ENCODE measurements at regions not wholly inside any gene's neighbourhood (a gene's known extent, or its start where the extent isn't known, plus 50 kb on each side); places are given as distances from the start of the nearest gene placed in this dataset.

DNA sequence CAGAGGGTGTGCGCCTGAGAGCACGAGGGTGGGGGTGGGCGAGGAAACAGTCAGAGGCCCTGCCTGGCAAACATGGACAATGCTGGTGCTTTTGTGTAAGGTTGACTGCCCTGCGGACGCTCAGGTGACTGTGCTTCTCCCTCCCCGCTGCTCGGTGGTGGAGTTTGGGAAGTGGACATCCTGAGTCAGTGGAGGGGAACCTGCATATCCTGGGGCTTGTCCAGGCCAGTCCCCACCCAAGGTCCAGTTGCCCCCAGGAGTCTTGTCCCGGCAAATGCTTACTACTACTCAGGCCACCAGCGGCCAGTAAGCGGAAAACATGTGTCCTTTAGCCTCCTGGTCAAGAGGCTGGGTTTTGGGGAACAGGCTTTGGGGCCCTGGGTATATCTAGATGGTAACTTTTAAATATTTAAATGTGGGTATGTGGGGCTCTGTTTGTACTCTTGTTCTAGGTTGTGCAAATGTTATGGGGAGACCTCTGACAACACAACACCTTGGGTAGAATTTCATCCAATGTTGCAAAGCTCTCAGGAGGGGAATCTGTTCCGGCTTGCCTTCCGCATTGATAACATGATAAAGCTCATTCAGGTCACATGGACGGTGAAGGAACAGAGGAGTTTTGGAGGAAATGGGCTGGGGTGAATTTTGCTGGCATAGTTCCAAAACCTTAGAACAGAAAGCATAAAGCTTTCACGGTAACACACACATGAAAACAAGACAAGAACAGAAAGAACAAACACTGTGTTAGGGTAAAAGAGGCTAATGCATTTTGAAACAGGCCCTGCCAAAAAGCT lies 364.9 kb downstream of the PRDM2 start:
- TF ChIP-seq, protein P1, sequence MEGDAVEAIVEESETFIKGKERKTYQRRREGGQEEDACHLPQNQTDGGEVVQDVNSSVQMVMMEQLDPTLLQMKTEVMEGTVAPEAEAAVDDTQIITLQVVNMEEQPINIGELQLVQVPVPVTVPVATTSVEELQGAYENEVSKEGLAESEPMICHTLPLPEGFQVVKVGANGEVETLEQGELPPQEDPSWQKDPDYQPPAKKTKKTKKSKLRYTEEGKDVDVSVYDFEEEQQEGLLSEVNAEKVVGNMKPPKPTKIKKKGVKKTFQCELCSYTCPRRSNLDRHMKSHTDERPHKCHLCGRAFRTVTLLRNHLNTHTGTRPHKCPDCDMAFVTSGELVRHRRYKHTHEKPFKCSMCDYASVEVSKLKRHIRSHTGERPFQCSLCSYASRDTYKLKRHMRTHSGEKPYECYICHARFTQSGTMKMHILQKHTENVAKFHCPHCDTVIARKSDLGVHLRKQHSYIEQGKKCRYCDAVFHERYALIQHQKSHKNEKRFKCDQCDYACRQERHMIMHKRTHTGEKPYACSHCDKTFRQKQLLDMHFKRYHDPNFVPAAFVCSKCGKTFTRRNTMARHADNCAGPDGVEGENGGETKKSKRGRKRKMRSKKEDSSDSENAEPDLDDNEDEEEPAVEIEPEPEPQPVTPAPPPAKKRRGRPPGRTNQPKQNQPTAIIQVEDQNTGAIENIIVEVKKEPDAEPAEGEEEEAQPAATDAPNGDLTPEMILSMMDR (conservative IDR thresholded peaks at IDR 0.05): no peak
- no peak for TF ChIP-seq ZFX (IDR thresholded peaks at IDR 0.05)

Data from C4-2B (cell line).